Breast epithelium (tissue), 3 donors: ENCODE measurements at regions not wholly inside any gene's neighbourhood (a gene's known extent, or its start where the extent isn't known, plus 50 kb on each side); places are given as distances from the start of the nearest gene placed in this dataset.

Experiments used
- CTCF ChIP-seq, 3 donors: fragments of 450-650 bp; IDR thresholded peaks; one replicate each; pipeline ENCODE4 v1.5.1; 2016 to 2017; ENCODE audit warnings: antibody characterized with exemption in 3 of 3, mild to moderate bottlenecking in 3 of 3, moderate library complexity in 3 of 3
- POLR2A ChIP-seq: fragments of 450-650 bp; IDR thresholded peaks from one replicate; pipeline ENCODE4 v1.6.1; 2016; ENCODE audit warnings: antibody characterized with exemption, mild to moderate bottlenecking, moderate library complexity
- POLR2AphosphoS5 ChIP-seq, 3 donors: sonication (generic); formaldehyde crosslinking; IDR thresholded peaks; one replicate each; pipeline ENCODE4 v1.6.1; 2017; ENCODE audit warnings: antibody characterized with exemption in 3 of 3

- no peak for TF ChIP-seq CTCF (IDR thresholded peaks at IDR 0.05)
- TF ChIP-seq POLR2A = no peak
- no peak for TF ChIP-seq POLR2AphosphoS5 (IDR thresholded peaks at IDR 0.05)
Observed at GRCh38 chr2:22221006-22221405, 1097.2 kb downstream of the TDRD15 start.
